ENCODE measurements at regions not wholly inside any gene's neighbourhood (a gene's known extent, or its start where the extent isn't known, plus 50 kb on each side); places are given as distances from the start of the nearest gene placed in this dataset.

DNA sequence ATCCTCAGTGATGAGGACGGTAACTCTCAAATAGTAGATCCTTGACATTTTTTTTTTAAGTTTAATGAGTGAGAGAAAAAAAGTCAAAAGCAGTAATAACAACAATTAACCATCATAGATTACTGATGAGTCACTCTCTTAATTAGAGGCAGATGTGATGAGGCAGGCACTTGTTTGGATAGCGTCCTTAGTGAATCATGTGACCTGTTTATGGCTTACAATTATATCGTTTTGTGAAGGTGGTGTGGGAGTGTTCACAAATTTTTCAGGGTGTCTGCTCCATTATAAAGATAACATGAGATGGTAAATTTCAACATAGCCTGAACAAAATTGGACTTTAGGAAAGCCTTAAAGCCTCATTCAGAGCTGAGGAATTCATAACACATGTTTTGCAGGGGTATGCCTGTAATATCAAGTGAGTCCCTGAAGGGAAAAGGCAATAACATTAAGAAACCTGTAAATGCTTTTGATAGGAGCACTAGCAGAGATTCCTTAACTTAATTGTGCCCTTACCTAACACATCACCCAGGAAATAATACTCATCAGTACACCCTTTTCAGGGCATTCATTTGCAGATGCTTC lies 51.9 kb upstream of the XIAP start:
- H3K36me3 ChIP-seq: no peaks in the 10 kb centered on the region
- DNase-seq (no peak), ATAC-seq (ENCODE audit: low FRiP score in 2 of 2) (no peak)
- 71 to 77% methylated on average over 3 of the region's 3 CpGs for WGBS, 2 donors
- H3K27ac ChIP-seq: no peak overlapping the region
- H3K4me1 ChIP-seq: peaks cover 0 to 6% (median 0%) of the 10 kb centered on the region in 4 donors
- H3K4me3 ChIP-seq: no peak overlapping the region
- H3K27me3 ChIP-seq: no peaks in the 10 kb centered on the region
- TF ChIP-seq EP300 (IDR thresholded peaks at IDR 0.05) (no peak), CTCF (IDR thresholded peaks at IDR 0.05) (no peak), POLR2A (IDR thresholded peaks at IDR 0.05) (no peak), POLR2AphosphoS5 (IDR thresholded peaks at IDR 0.05) (no peak)
- H3K9me3 ChIP-seq: no peaks in the 10 kb centered on the region

GRCh38 chrX:123809854-123810375 lies 49.9 kb upstream of the XIAP start:
- Histone ChIP-seq H3K27ac (no peak overlapping the region), H3K4me1 (peaks cover 0 to 4% (median 0%) of the 10 kb centered on the region in 4 donors), H3K9me3 (no peaks in the 10 kb centered on the region), H3K27me3 (no peaks in the 10 kb centered on the region), H3K36me3 (no peaks in the 10 kb centered on the region), H3K4me3 (no peak overlapping the region)
- ATAC-seq (ENCODE audit: low FRiP score in 2 of 2): no peak
- 85 to 89% methylated on average over 5 of the region's 5 CpGs for WGBS, 2 donors
- no peak for DNase-seq
- TF ChIP-seq CTCF (IDR thresholded peaks at IDR 0.05): no peak
- no peak for TF ChIP-seq POLR2A (IDR thresholded peaks at IDR 0.05)
- no peak for TF ChIP-seq POLR2AphosphoS5 (IDR thresholded peaks at IDR 0.05)
- TF ChIP-seq EP300 (IDR thresholded peaks at IDR 0.05): no peak
